ENCODE measurements at regions not wholly inside any gene's neighbourhood (a gene's known extent, or its start where the extent isn't known, plus 50 kb on each side); places are given as distances from the start of the nearest gene placed in this dataset.

GRCh38 chr13:59374691-59375090 lies 789.0 kb downstream of the DIAPH3 start:
- TF ChIP-seq POLR2A (IDR thresholded peaks at IDR 0.05; ENCODE audit: low read depth, low read length) (no peak), SIN3A (IDR thresholded peaks at IDR 0.05; ENCODE audit: low read depth, low read length) (no peak), CTCF (IDR thresholded peaks at IDR 0.05 in 2 of 3, conservative IDR thresholded peaks at IDR 0.05 in 1 of 3; ENCODE audit: control insufficient read depth in 2 of 3, extremely low read depth in 1 of 3, insufficient read depth in 1 of 3, low read depth in 3 of 3, low read length in 3 of 3) (no peak), RAD21 (IDR thresholded peaks at IDR 0.05; ENCODE audit: insufficient read depth, low read depth, low read length) (no peak), EZH2 (IDR thresholded peaks at IDR 0.05; ENCODE audit: borderline replicate concordance, control insufficient read depth, low read depth, low read length) (no peak), MYC (IDR thresholded peaks at IDR 0.05; ENCODE audit: insufficient read depth, insufficient read length, insufficient replicate concordance, low read length, severe bottlenecking) (no peak), BCLAF1 (IDR thresholded peaks at IDR 0.05) (no peak)
- TF ChIP-seq, protein P1, sequence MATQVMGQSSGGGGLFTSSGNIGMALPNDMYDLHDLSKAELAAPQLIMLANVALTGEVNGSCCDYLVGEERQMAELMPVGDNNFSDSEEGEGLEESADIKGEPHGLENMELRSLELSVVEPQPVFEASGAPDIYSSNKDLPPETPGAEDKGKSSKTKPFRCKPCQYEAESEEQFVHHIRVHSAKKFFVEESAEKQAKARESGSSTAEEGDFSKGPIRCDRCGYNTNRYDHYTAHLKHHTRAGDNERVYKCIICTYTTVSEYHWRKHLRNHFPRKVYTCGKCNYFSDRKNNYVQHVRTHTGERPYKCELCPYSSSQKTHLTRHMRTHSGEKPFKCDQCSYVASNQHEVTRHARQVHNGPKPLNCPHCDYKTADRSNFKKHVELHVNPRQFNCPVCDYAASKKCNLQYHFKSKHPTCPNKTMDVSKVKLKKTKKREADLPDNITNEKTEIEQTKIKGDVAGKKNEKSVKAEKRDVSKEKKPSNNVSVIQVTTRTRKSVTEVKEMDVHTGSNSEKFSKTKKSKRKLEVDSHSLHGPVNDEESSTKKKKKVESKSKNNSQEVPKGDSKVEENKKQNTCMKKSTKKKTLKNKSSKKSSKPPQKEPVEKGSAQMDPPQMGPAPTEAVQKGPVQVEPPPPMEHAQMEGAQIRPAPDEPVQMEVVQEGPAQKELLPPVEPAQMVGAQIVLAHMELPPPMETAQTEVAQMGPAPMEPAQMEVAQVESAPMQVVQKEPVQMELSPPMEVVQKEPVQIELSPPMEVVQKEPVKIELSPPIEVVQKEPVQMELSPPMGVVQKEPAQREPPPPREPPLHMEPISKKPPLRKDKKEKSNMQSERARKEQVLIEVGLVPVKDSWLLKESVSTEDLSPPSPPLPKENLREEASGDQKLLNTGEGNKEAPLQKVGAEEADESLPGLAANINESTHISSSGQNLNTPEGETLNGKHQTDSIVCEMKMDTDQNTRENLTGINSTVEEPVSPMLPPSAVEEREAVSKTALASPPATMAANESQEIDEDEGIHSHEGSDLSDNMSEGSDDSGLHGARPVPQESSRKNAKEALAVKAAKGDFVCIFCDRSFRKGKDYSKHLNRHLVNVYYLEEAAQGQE (IDR thresholded peaks at IDR 0.05; ENCODE audit: low read depth, low read length): no peak
